EL (cell line): ENCODE measurements at regions not wholly inside any gene's neighbourhood (a gene's known extent, or its start where the extent isn't known, plus 50 kb on each side); places are given as distances from the start of the nearest gene placed in this dataset.

Experiments
- DNase-seq: peaks from one replicate; pipeline ENCODE4 v3.0.0-alpha.2; 2016

GRCh38 chr3:170728181-170728580 lies 141.8 kb downstream of the RPL22L1 start:
- DNase-seq = no peak

DNA sequence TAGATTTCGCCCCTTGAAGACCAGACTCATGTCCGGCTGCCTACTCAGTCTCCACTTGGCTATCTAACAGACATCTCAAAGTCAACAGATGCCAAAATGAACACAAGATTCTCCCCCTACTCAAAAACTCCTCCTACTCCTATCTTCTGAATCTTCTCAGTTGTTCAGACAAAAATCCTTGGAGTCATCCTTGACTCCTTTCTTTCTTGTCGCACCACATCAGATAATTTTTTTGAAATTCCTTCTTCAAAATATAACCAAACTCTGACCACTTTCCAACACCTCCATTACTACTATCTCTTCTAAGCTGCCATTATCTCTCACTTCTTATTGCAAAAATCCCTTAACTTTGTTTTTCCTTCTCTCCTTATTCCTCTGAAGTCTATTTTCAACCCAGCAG lies 141.9 kb upstream of the SLC7A14 start:
- no peak for DNase-seq

- peak; percentile 91 for DNase-seq
Measured at GRCh38 chr3:170726976-170727661, 141.2 kb upstream of the SLC7A14 start.

GRCh38 chr3:170725285-170725731 lies 139.4 kb upstream of the SLC7A14 start:
- no peak for DNase-seq

DNA sequence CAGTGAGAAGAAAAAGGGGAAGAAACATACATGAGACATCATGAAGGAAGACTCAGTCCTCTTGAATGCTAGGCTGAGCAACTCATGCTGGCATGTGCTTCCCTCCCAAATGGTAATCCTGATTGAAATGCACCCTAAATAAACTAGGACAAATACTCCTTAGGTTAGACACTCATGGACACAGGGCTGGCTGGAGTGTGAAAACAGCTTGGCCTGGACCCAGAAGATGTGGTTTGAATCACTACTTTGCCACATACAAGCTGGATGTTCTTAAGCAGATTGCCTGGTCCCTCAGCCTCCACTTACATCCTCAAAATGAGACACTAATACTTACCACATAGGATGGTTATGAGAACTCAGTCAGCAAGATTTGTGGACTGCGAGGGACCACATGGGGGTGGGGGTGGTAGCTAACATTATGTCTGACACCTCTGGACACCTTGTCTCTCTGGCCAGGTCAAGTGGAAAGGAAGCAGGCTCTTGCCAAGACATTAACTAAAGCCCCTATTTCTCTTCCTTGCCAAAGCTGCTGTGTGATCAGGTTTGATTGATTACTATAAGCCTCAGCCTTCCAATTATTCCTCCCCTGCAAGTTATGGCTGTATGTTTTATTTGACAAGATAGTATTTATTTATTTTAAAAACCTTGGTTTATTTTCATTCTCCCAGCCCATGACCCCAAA lies 138.9 kb upstream of the SLC7A14 start:
- peak; percentile 88 for DNase-seq

GRCh38 chr3:170723241-170723640 lies 137.4 kb upstream of the SLC7A14 start:
- DNase-seq = no peak

DNA sequence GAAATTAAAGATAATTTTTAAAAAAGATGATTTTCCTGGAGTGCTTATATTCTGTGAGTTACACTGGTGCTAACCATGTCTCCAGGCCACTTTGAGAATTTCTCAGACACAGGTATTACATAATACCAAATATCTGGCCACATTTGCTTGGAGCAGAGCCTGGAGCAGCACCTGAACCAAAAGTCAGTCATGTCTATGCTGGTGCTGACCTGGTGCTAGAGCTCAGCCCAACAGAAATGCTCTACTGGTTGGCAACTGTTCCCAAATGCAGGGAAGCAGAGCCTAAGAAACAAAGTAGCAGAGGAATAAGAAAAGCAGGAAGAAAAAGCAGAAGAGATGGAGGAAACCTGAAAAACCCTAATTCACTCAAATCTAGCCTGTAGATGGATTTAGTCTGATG lies 135.7 kb upstream of the SLC7A14 start:
- no peak for DNase-seq

- no peak for DNase-seq
Measured at GRCh38 chr3:170719300-170719699, 133.4 kb upstream of the SLC7A14 start.

DNA sequence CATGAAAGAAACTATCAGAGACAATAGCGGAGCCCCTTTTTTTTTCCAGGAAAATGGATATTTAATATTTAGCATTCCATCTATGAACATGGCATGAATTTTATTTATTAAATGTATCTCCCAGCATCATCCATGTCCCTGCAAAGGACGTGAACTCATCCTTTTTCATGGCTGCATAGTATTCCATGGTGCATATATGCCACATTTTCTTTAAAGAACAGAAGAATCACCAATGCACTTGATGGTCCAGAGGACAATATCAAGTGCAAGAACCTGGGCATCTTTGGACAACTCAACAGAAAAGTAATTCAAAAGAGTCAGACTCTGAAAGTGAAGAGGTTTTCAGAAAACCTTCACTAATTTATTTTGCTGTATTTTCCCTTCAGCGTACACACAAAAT lies 133.0 kb upstream of the SLC7A14 start:
- no peak for DNase-seq

DNA sequence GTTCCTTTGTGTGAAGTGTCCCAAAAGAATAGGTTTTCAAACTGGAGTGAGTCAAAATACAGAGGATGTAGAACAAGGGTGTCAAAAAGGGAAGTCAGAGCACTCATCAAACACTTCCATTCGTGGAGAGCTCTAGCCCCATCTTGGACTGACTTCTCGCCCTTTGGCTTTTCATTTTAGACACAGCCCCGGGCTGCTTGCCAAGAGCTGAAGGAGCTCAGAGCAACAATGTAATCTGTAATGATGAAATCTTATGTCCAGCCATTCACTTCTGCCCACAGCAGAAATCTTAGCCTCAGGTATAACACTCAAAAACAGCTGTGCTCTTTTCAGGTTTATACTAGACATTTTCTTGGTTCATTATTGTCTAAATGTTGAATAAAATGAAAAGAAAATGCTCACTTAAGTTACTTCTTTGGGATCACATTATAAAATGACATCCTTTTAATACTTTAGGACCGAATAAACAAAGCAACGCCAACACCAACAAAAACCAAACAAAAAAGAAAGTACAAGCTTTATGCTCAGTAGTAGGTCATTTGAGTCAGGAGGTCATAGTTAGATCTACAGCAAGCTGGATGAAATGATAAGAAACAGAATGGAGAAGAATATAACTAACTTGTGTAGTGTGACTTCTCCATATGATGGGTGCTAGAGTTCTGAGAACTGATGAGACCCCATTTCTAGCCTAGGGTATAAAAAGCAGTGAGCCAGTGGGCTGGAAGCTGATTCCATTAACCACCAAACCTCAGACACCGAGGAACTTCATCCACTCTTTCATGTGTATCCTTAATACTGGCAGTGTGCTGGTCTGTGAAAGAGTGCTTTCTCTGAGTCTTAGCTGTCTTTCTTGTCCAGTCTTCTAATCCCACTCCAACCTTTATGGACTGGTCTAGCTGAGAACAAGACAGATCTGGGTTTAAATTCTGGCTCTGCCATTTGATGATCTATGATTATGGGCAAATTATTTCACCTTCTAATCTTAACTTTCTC lies 131.8 kb upstream of the SLC7A14 start:
- DNase-seq = peak; percentile 64

DNA sequence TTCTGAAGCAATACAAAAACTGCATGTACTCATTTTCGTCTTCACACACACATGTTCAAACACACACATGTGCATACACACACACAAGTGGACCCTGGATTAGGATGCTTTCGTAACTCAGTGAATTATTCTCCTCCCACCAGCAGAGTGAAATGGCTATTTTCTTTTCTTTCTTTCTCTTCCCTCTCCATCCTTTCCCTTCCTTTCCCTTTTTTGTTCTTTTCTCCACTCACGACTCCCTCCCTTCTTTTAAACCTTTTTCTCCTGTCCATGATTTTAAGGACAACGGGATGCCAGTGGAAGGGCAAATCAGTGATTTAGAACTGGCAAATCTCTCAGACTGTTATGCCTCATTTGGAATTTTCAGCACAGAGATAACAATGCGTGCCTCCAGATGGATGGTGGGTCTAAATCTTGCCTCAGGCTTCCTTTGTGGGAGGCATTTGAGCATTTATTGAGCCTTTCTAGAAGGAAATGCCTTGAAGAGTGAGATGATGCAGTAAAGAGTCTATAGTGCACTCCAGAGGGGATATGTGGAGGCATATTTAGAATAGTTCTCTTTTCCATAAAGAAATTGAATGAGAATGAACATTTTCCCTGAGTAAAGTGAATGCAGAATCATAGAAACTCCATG lies 130.4 kb upstream of the SLC7A14 start:
- peak; percentile 73 for DNase-seq

GRCh38 chr3:170714562-170715535 lies 129.0 kb upstream of the SLC7A14 start:
- DNase-seq = peak; percentile 87

DNA sequence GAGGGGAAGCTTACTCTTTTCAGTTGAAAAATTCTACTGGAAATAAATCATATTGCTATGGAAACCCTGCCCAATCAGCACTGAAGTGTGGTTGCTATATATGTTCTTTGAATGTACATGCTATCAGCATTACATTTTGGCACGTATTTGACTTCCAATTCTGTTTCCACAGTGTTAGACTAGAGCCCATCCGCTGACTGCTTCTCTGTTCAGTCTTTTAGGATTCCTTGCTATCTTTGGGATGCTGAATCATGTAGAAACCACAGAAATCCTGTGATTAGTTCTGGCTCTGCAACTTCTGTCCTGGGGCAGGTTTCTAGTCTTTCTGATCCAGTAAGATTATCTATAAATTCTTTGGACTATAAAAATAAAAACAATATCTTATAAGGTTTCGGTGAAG lies 128.2 kb upstream of the SLC7A14 start:
- peak; percentile 85 for DNase-seq

GRCh38 chr3:170713653-170714052 lies 127.8 kb upstream of the SLC7A14 start:
- no peak for DNase-seq

DNA sequence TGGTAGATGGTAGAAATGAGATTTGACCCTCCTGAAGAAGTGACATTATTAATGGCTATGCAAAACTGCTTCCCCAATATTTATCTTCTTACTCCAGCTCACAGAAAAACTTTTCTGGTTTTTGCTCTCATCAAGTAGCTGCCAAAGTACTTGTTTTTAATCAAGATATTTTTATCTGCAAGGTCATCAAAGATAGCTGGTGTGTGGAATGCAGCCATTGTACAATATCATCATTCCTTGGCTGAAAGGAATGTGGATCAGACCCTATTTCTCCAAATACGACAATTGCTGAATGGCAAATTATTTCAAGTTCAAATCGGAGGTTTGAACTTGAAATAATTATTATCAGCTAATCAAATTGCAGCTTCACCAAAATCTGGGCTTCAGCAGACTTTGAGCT lies 126.9 kb upstream of the SLC7A14 start:
- DNase-seq = peak; percentile 69

GRCh38 chr3:170712336-170712735 lies 126.5 kb upstream of the SLC7A14 start:
- DNase-seq = no peak

DNA sequence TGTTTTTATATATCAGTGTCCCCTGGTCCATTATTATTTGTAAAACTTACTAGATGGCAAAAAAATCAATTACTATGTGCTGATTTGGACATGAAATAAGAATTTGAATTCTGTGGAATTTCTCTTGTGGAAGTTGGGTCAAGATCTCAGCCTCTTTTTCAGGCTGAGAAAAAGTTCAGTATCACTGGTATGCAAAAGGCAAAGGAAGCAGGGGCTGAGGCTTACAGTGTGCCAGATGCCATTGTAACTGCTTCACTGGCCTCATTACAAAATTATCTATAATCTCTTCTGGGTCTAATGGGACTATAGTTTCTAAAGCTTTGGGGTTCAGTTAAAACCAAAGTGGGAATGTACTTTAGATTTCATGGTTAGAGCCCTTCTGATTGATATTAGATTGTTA lies 125.9 kb upstream of the SLC7A14 start:
- DNase-seq = no peak

GRCh38 chr3:170709046-170709445 lies 123.2 kb upstream of the SLC7A14 start:
- peak; percentile 98 for DNase-seq

DNA sequence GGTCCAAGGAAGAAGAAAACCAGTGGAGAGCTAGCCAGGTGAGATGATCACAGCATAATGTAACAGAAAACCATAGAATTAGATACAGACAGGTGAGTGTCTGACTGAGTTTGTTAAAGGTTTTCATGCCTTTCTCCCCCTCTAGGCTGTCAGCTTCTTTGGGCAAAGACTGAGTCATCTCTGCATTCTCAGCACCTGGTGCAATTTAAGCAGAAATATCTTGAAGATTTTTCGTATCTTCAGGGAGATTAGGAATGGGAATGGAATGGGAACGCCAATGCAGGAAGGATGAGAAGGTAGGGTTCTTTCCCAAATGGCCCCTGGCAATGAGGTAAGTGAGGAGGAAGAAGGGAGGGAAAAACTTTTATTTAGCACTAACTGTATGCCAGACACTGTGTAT lies 122.0 kb upstream of the SLC7A14 start:
- DNase-seq = peak; percentile 63

- no peak for DNase-seq
Measured at GRCh38 chr3:170705131-170705530, 119.3 kb upstream of the SLC7A14 start.

DNA sequence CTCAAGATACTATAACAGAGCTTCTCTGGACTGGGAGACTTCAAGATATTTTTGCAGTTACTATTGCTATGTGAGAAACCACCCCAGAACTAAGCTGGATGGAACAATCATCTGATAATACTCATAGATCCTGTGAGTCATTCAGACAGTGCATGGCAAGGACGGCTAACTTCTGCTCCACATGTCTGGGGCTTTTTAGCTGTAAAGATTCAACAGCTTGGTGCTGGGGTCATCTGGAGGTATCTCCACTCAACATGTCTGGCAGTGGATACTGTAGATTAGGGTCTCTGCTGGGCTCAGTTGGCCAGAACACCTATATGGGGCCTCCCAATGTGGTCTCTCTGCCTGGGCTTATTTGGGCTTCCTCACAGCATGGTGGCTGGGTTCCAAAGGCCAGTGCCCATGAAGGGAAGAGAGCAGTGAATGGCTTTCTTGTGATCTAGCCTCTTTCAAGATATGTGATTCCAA lies 117.3 kb upstream of the SLC7A14 start:
- peak; percentile 89 for DNase-seq
